GM03348 (cell line): ENCODE measurements at regions not wholly inside any gene's neighbourhood (a gene's known extent, or its start where the extent isn't known, plus 50 kb on each side); places are given as distances from the start of the nearest gene placed in this dataset.

Source experiments
- DNase-seq: peaks from one replicate; pipeline ENCODE4 v3.0.0; 2012; ENCODE audit warnings: low spot score

- no peak for DNase-seq
Observed at GRCh38 chr13:34883396-34883795, 58.7 kb upstream of the NBEA start.

GRCh38 chr13:34884366-34884765 lies 57.7 kb upstream of the NBEA start:
- DNase-seq: no peak

GRCh38 chr13:34886121-34886875 lies 55.8 kb upstream of the NBEA start:
- DNase-seq: no peak

- DNase-seq: no peak
Observed at GRCh38 chr13:34886987-34887386, 55.1 kb upstream of the NBEA start.
